Liver (tissue), 3 donors: ENCODE measurements at regions not wholly inside any gene's neighbourhood (a gene's known extent, or its start where the extent isn't known, plus 50 kb on each side); places are given as distances from the start of the nearest gene placed in this dataset.

Source experiments
- RAD21 ChIP-seq, 2 donors: IDR thresholded peaks; 2 replicates each; pipeline ENCODE4 v1.6.1; 2016; ENCODE audit warnings: antibody characterized with exemption in 2 of 2, mild to moderate bottlenecking in 2 of 2
- TAF1 ChIP-seq: conservative IDR thresholded peaks from 2 replicates; pipeline ENCODE4 v1.6.1; 2016; ENCODE audit warnings: antibody characterized with exemption, mild to moderate bottlenecking
- TF ChIP-seq, protein P1 (sequence below): IDR thresholded peaks from 2 replicates; pipeline ENCODE4 v1.6.1; 2016; ENCODE audit warnings: antibody characterized with exemption
- TF ChIP-seq, protein P2 (sequence below): fragments of 150-350 bp; IDR thresholded peaks from 2 replicates; pipeline ENCODE4 v1.5.1; 2017; ENCODE audit warnings: improper control_type of control experiment, low read depth, low read length; ENCODE audit not compliant: missing input control
- donor health status: healthy.
- donor health status: healthy.

DNA sequence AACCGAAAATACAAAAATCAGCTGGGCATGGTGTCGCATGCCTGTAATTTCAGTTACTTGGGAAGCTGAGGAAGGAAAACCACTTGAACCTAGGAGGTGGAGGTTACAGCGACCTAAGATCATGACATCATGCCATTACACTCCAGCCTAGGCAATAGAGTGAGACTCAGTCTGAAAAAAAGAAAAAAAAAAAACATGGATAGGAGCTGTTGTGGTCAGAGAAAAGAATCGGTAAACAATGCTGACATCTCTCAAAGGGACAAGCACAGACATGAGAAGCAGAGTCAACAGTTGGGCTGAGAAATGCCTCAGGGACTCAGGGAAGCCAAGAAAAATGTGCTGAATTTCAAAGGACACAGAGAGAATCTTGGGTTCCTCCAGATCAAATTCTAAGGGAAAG lies 236.9 kb upstream of the USP9Y start:
- TF ChIP-seq RAD21 (IDR thresholded peaks at IDR 0.05) (no peak), TAF1 (no peak)
- TF ChIP-seq, protein P1, sequence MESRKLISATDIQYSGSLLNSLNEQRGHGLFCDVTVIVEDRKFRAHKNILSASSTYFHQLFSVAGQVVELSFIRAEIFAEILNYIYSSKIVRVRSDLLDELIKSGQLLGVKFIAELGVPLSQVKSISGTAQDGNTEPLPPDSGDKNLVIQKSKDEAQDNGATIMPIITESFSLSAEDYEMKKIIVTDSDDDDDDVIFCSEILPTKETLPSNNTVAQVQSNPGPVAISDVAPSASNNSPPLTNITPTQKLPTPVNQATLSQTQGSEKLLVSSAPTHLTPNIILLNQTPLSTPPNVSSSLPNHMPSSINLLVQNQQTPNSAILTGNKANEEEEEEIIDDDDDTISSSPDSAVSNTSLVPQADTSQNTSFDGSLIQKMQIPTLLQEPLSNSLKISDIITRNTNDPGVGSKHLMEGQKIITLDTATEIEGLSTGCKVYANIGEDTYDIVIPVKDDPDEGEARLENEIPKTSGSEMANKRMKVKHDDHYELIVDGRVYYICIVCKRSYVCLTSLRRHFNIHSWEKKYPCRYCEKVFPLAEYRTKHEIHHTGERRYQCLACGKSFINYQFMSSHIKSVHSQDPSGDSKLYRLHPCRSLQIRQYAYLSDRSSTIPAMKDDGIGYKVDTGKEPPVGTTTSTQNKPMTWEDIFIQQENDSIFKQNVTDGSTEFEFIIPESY = no peak
- TF ChIP-seq, protein P2, sequence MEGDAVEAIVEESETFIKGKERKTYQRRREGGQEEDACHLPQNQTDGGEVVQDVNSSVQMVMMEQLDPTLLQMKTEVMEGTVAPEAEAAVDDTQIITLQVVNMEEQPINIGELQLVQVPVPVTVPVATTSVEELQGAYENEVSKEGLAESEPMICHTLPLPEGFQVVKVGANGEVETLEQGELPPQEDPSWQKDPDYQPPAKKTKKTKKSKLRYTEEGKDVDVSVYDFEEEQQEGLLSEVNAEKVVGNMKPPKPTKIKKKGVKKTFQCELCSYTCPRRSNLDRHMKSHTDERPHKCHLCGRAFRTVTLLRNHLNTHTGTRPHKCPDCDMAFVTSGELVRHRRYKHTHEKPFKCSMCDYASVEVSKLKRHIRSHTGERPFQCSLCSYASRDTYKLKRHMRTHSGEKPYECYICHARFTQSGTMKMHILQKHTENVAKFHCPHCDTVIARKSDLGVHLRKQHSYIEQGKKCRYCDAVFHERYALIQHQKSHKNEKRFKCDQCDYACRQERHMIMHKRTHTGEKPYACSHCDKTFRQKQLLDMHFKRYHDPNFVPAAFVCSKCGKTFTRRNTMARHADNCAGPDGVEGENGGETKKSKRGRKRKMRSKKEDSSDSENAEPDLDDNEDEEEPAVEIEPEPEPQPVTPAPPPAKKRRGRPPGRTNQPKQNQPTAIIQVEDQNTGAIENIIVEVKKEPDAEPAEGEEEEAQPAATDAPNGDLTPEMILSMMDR = no peak
